ENCODE measurements at regions not wholly inside any gene's neighbourhood (a gene's known extent, or its start where the extent isn't known, plus 50 kb on each side); places are given as distances from the start of the nearest gene placed in this dataset.

GRCh38 chr17:77694391-77695363 is 263.8 kb upstream of the TNRC6C start:
- no peak for DNase-seq

- DNase-seq = no peak
Measured at GRCh38 chr17:77695386-77695785, 263.1 kb upstream of the TNRC6C start.

DNA sequence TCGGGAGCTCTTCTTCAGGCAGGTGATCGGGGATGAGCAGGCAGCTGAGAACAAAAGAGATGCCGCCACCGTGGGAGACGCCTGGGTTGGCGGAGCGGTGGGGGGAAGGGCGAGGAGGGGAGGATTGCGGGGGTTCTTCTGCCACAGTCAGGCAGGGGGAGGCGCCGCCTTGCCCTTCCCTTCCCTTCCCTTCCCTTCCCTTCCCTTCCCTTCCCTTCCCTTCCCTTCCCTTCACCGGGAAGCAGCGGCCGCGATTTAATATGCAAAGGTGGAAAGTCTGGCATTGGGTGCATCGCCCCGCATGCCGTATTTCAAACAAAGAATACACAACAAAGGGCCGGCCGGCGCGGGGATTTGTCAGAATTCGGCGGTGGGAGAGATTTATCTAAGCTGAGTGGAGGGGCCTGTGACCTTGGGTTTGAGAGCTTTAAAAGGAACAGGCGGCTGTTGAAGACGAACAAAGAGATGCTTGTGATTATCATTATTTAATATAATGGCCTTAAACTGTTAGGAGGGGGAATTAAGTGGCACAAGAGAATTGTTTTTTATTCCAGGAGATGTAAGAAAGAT is 262.3 kb upstream of the TNRC6C start:
- DNase-seq = no peak

DNA sequence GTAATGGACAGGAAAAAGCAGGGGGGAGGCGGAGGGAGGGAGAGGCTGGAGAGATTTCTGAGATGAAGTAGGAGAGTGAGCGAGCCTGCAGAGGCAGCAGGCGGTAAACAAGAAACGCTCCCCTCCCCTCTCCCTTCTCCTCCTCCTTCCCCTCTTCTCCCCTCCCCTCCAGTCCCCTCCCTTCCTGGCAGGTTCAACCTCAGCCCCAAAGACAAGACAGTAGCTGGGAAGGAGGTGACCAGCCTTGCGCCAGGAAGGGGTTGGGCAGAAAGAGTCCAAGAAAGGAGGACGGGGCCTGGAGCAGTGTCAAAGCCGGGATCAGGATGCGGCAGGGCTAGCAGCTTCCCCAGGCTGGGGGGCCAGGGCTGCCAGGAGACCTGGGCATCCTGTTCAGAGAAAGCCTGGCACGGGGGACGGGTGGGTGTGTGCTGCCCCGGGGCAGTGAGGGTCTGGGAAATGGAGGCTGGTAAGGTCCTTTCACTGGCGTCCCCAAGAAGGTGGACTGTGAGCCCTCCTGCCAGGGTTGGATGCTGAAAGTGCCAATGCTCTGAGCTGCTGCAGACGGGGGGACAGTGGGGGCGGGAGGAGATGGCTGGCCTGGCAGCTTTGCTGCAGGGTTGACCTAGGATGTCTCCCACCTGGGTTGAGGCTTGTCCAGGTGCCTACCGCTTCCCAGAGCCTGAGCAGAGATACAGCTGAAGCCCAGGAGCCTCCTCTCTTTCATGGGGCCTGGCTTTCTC is 261.6 kb upstream of the TNRC6C start:
- no peak for DNase-seq

- DNase-seq = no peak
Measured at GRCh38 chr17:77697480-77698400, 260.8 kb upstream of the TNRC6C start.

- DNase-seq = no peak
Measured at GRCh38 chr17:77698903-77699623, 259.4 kb upstream of the TNRC6C start.

- no peak for DNase-seq
Measured at GRCh38 chr17:77700165-77700881, 258.2 kb upstream of the TNRC6C start.

DNA sequence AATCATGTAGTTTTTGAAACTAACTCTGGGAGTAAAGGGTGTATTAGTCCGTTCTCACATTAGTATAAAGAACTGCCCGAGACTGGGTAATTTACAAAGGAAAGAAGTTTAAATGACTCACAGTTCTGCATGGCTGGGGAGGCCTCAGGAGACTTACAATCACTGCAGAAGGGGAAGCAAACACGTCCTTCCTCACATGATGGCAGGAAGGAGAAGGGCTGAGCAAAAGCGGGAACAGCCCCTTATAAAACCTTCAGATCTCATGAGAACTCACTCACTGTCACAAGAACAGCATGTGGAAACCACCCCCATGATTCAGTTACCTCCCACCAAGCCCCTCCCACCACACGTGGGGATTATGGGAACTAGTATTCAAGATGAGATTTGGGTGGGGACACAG is 256.5 kb upstream of the TNRC6C start:
- no peak for DNase-seq

DNA sequence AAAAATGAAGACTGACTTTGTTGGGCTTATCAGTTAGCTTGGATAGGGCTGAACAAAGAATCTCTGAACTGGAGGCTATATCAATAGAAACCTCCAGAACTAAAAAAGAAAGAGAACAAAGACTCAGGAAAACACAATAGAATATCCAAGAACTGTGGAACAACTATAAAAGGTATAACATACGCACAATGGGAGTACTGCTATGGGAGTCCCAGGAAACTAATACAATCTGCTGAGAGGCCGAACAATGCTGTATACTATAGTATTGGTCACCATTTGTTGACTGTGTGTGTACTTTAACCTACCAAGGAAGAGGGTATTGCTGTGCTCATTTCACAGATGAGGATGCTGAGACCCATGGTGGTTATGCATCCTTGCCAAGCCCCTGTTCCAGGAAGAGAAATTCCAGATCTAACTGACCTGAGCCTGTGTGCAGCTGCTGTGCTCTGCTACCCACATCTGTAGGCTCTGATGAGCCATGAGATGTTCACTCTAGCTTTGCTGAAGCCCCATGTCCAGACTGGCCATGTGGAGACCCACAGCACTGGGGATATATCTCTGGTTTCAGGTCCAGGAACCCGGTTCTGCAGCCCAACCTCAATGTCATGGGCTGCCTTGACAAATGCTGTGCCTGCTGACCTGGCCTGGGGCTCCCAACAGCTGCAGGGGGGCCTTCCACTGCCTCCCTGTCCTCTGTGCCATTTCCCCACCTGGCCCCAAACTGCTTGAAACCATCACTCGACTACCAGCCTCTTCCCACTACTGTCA is 254.3 kb upstream of the TNRC6C start:
- no peak for DNase-seq

DNA sequence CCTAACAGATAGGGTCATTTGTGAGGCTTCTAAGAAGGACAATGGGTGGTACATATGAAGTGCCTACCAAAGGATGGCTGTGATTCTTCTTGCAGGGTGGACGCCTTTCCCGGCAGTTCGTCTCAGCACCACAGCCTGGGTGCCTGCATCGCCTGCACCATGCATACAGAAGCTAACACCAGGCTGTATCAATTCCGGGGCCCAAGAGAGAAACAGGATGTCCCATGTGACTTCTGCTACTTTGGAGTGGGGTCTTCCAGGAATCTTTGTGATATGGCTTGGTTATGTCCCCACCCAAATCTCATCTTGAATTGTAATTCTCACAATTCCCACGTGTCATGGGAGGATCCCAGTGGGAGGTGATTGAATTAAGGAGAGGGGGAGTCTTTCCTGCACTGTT is 251.6 kb upstream of the TNRC6C start:
- DNase-seq = no peak

GRCh38 chr17:77707546-77707945 is 251.0 kb upstream of the TNRC6C start:
- no peak for DNase-seq

GRCh38 chr17:77708049-77708448 is 250.5 kb upstream of the TNRC6C start:
- DNase-seq = no peak

DNA sequence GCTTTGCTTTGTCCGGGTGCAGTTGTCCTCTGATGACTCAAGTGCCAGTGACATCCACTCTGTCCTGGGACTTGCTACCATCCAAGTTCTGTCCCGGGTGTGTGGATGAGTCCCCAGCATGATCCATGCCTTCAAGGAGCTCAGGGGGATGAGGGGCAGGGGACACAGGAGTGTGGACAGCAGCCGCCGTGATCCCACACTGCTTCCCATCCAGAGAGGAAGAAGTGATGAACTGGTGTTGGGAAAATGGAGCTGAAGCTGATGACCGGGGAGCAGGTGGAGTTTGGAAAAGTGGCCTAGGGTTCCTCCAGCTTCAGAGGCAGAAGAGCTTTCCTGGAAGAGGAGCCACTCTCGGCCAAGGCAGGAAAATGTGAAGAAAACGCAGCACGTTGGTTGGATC is 249.6 kb upstream of the TNRC6C start:
- DNase-seq = no peak

DNA sequence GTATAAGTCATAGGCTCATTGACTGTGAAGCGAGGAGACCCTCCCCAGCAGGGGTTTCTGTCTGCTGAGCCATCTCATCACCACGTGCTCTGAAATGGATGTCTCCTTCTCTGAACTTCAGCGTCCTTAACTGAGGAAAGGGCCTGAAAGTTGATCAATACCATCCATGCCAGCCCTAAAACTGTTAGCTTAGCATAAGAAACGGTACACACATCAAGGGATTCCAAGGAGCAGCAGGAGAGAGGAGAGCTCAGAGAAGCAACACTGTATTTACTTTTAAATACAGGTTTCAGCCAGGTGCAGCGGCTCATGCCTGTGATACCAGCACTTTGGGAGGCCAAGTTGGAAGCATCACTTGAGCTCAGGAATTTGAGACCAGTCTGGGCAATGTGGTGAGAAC is 248.9 kb upstream of the TNRC6C start:
- DNase-seq = no peak

- no peak for DNase-seq
Measured at GRCh38 chr17:77712578-77712977, 245.9 kb upstream of the TNRC6C start.

DNA sequence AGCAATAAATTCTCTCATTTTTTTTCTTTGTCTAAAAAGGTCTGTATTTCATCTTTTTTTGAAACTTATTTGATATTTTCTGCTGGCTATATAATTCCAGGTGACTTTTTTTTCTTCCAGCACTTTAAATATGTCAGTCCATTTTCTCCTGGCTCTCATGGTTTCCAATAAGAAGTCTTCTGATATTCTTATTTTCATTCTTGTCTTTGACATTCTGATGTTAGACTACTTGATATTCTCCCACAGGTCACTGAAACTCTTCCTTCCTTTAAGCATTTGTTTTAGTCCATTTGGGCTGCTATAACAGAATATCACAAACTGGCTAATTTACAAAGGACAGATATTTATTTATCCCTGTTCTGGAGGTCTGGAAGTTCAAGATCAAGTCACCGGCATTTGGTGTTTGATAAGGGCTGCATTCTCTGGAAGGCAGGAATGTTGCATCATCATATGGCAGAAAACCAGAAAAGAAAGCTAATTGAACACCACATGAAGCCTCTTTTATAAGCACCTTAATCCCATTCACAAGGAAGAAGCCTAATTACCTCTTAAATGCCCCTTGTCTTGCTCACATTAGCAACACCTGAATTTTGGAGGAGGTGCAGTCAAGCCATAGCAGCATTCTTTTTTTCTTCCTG is 242.1 kb upstream of the TNRC6C start:
- DNase-seq = no peak

DNA sequence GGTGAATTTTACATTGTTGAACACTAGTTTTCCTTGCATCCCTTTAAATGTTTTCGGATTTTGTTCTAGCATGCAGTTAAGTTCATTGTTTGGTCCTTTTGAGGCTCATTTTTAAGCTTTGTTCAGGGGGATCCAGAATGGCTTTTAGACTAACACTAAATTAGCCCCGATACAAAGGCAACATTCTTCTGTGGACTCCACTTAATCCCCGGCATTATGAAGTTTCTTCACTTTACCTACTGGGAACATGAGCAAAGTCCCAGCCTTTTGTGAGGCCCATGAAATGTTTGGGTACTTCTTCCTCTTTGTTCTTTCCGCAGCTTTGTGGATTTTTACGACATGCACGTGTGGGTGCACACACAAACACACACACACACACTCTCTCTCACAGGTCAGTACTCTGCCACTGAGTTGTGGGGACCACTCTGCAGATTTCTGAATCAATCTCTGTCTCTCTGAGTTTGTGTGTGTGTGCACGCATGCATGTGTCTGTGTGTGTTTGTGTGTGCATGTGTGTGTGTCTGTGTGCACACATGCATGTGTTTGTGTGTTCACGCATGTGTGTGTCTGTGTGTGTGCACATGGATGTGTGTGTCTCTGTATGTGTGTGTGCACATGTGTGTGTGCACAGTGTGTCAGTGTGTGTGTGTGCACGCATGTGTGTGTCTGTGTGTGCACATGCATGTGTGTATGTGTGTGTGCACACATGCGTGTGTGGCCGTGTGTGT is 240.4 kb upstream of the TNRC6C start:
- no peak for DNase-seq

DNA sequence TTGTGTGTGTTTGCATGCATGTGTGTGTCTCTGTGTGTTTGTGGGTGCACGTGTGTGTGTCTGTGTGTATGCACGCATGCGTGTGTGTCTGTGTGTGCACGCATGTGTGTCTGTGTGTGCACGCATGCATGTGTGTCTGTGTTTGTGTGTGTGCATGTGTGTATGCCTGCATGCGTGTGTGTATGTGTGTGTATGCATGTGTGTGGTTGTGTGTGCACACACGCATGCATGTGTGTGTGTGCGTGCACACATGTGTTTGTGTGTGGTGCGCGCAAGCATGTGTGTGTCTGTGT is 239.9 kb upstream of the TNRC6C start:
- no peak for DNase-seq

DNA sequence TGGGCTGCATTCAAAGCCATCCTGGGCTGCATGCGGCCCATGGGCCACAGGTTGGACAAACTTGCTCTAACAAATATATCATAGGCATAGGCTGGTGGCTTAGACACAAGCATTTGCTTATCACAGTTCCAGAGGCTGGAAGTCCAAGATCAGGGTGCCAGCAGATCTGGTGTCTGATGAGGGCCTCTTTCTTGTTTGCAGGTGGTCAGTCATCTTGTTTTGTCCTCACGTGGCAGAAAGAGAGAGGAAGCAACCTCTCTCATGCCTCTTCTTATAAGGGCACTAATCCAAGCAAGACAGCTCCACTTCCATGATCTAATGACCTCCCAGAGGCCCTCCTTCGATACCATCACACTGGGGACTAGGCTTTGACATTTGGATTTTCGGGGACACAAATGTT is 238.7 kb upstream of the TNRC6C start:
- DNase-seq = no peak
